PC-9 (cell line): ENCODE measurements at regions not wholly inside any gene's neighbourhood (a gene's known extent, or its start where the extent isn't known, plus 50 kb on each side); places are given as distances from the start of the nearest gene placed in this dataset.

Source experiments
- BruUV-seq: library from RNA; stranded (reverse); fragments of 400-500 nt; replicated peaks from 2 replicates; lab custom pipeline; 2021; lab: Mats Ljungman, UMichigan
- CTCF ChIA-PET: fragments of 300-600 bp; sonication (Branson Sonifier 250); formaldehyde crosslinking; loops from one replicate; lab custom pipeline; 2022; ENCODE audit warnings: antibody characterized with exemption; lab: Charles Lee
- POLR2A ChIA-PET: fragments of 300-600 bp; sonication (Branson Sonifier 250); formaldehyde crosslinking; loops from one replicate; lab custom pipeline; 2022; ENCODE audit warnings: antibody characterized with exemption; ENCODE audit not compliant: unreplicated experiment; lab: Charles Lee
- DNase-seq, 2 experiments: peaks; one replicate each; pipeline versions ENCODE4 v3.0.0 to v3.0.0-alpha.2; 2015 to 2022; ENCODE audit warnings: mixed read lengths in 1 of 2
- H2AFZ ChIP-seq: fragments of 200-600 bp; sonication (generic); 2 replicates; pipeline ENCODE4 v1.8.1; 2017; ENCODE audit warnings: antibody characterized with exemption
- H3F3A ChIP-seq: fragments of 200-600 bp; sonication (generic); 2 replicates; pipeline ENCODE4 v1.8.1; 2017; ENCODE audit warnings: antibody characterized with exemption, mild to moderate bottlenecking, low read depth; ENCODE audit not compliant: insufficient read depth
- H3K27ac ChIP-seq: fragments of 200-600 bp; sonication (generic); 2 replicates; pipeline ENCODE4 v1.6.1; 2016; ENCODE audit warnings: mixed run types
- H3K27me3 ChIP-seq: fragments of 200-600 bp; sonication (generic); 2 replicates; pipeline ENCODE4 v1.6.1; 2016; ENCODE audit warnings: low read depth, mixed run types; ENCODE audit not compliant: insufficient read depth
- H3K36me3 ChIP-seq: fragments of 200-600 bp; sonication (generic); 2 replicates; pipeline ENCODE4 v1.6.1; 2016; ENCODE audit warnings: low read depth, mixed run types
- H3K4me1 ChIP-seq: fragments of 200-600 bp; sonication (generic); replicated peaks from 2 replicates; pipeline ENCODE4 v1.6.1; 2016; ENCODE audit warnings: mixed run types; ENCODE audit not compliant: insufficient read depth
- H3K4me2 ChIP-seq: fragments of 200-600 bp; sonication (generic); 2 replicates; pipeline ENCODE4 v1.6.1; 2017; ENCODE audit warnings: mixed run types
- H3K4me3 ChIP-seq: fragments of 200-600 bp; sonication (generic); 2 replicates; pipeline ENCODE4 v1.6.1; 2016; ENCODE audit warnings: mixed run types
- H3K79me2 ChIP-seq: fragments of 200-600 bp; sonication (generic); 2 replicates; pipeline ENCODE4 v1.6.1; 2017; ENCODE audit warnings: low read depth, mixed run types
- H3K9me2 ChIP-seq: fragments of 200-600 bp; sonication (generic); 2 replicates; pipeline ENCODE4 v1.8.1; 2017; ENCODE audit warnings: mild to moderate bottlenecking; ENCODE audit not compliant: insufficient read depth
- H3K9me3 ChIP-seq: fragments of 200-600 bp; sonication (generic); 2 replicates; pipeline ENCODE4 v1.8.1; 2016; ENCODE audit warnings: low read depth; ENCODE audit not compliant: insufficient read depth
- H4K20me1 ChIP-seq: fragments of 200-600 bp; sonication (generic); 2 replicates; pipeline ENCODE4 v1.8.1; 2017; ENCODE audit not compliant: insufficient read depth
- EZH2 ChIP-seq: fragments of 200-600 bp; sonication (generic); IDR thresholded peaks from 2 replicates; pipeline ENCODE4 v1.8.0; 2017; ENCODE audit warnings: antibody characterized with exemption, low read depth
- intact Hi-C: fragments of 100-400 bp; cut with micrococcal nuclease; formaldehyde crosslinking; loops from one replicate; pipeline ENCODE4 v1.10.0; 2022; ENCODE audit not compliant: unreplicated experiment
- TF ChIP-seq, protein P1 (sequence below): fragments of 200-600 bp; sonication (generic); conservative IDR thresholded peaks from 2 replicates; pipeline ENCODE4 v1.6.1; 2017; ENCODE audit warnings: mixed run types, antibody characterized with exemption, mild to moderate bottlenecking, moderate library complexity

DNA sequence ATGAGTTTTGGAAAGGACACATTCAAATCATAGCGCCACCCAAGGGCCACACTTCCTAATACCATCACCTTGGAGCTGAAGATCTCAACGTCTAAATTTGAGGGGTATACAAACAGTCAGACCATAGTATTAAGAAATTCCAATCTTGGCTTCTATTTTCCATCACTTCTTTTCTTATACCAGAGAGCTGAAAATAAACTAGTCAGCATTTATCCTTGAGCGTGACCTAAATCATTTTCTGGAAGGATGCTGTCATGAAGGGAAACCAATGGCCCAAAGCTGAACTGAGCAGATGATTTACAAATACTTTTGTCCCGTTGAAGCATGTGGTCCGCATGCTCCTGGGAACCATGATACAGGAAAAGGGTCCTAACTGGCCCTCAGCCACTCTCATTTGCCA lies 921.9 kb downstream of the CCSER2 start:
- no peak overlapping the region for H3K27ac ChIP-seq
- no peak overlapping the region for H3K4me3 ChIP-seq
- H3K79me2 ChIP-seq: no peaks in the 10 kb centered on the region
- H3F3A ChIP-seq: no peaks in the 10 kb centered on the region
- H3K4me1 ChIP-seq: no peaks in the 10 kb centered on the region
- TF ChIP-seq, protein P1, sequence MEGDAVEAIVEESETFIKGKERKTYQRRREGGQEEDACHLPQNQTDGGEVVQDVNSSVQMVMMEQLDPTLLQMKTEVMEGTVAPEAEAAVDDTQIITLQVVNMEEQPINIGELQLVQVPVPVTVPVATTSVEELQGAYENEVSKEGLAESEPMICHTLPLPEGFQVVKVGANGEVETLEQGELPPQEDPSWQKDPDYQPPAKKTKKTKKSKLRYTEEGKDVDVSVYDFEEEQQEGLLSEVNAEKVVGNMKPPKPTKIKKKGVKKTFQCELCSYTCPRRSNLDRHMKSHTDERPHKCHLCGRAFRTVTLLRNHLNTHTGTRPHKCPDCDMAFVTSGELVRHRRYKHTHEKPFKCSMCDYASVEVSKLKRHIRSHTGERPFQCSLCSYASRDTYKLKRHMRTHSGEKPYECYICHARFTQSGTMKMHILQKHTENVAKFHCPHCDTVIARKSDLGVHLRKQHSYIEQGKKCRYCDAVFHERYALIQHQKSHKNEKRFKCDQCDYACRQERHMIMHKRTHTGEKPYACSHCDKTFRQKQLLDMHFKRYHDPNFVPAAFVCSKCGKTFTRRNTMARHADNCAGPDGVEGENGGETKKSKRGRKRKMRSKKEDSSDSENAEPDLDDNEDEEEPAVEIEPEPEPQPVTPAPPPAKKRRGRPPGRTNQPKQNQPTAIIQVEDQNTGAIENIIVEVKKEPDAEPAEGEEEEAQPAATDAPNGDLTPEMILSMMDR: no peak
- no peak for TF ChIP-seq EZH2
- POLR2A ChIA-PET: no interaction called here
- intact Hi-C loops: no loop called here
- H4K20me1 ChIP-seq: no peaks in the 10 kb centered on the region
- no peak overlapping the region for H2AFZ ChIP-seq
- H3K9me3 ChIP-seq: no peaks in the 10 kb centered on the region
- no peaks in the 10 kb centered on the region for H3K36me3 ChIP-seq
- H3K4me2 ChIP-seq: no peak overlapping the region
- H3K27me3 ChIP-seq: no peaks in the 10 kb centered on the region
- no TSS peak for BruUV-seq
- DNase-seq: no peak
- H3K9me2 ChIP-seq: no peaks in the 10 kb centered on the region
- CTCF ChIA-PET: no interaction called here

DNA sequence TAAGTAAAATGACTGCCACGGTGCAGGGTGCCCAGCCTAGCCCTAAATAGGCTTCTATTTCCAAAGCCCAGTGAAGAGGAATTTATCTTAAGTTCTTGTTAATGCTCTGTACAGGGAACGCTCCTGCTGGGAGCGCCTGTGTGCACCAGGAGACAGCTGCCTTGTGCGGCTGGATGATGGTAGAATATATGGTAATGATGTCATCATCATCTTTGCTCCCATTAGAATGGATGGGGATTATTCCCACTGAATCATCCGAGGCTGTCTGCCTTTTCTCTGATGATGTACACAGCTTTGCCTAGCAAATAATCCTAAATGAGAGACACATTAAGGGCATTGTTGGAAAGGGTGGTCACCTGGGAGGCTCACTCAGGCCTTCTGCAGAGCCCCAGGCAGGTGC lies 928.1 kb downstream of the CCSER2 start:
- no TSS peak for BruUV-seq
- Histone ChIP-seq H3K9me2 (no peaks in the 10 kb centered on the region), H3K27ac (no peak overlapping the region), H3K36me3 (no peaks in the 10 kb centered on the region), H3K4me2 (no peak overlapping the region), H4K20me1 (no peaks in the 10 kb centered on the region), H3F3A (no peaks in the 10 kb centered on the region), H2AFZ (no peak overlapping the region), H3K27me3 (no peaks in the 10 kb centered on the region), H3K9me3 (no peaks in the 10 kb centered on the region), H3K79me2 (no peaks in the 10 kb centered on the region), H3K4me1 (no peaks in the 10 kb centered on the region), H3K4me3 (no peak overlapping the region)
- TF ChIP-seq EZH2: no peak
- TF ChIP-seq, protein P1: no peak
- ChIA-PET POLR2A (no interaction called here), CTCF (no interaction called here)
- intact Hi-C loops: no loop called here
- DNase-seq: no peak

DNA sequence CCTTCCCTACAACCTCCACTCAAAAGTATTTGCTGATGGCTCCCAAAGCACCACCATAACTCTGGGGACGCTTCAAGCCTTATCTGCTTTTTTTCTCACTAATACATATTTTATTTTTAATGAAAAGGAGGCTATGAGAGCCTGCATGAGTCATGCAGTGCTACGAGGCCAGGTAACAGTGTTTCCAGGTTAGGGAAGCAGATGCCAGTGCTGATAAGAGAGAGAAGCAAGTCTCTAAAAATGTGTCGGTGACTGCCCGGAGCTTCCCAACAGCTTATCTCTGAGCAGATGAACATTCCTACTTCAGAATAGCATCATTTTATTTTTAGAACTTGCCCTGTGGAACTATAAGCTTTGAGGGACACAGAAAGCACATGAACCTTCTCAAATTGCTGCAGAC lies 931.5 kb downstream of the CCSER2 start:
- no TSS peak for BruUV-seq
- Histone ChIP-seq H3K4me2 (no peak overlapping the region), H3K27ac (no peak overlapping the region), H3K4me3 (no peak overlapping the region), H2AFZ (no peak overlapping the region), H3F3A (no peaks in the 10 kb centered on the region), H4K20me1 (no peaks in the 10 kb centered on the region), H3K27me3 (no peaks in the 10 kb centered on the region), H3K4me1 (no peaks in the 10 kb centered on the region), H3K36me3 (no peaks in the 10 kb centered on the region), H3K79me2 (no peaks in the 10 kb centered on the region), H3K9me3 (no peaks in the 10 kb centered on the region), H3K9me2 (no peaks in the 10 kb centered on the region)
- TF ChIP-seq, protein P1: no peak
- TF ChIP-seq EZH2: no peak
- POLR2A ChIA-PET: no interaction called here
- CTCF ChIA-PET: no interaction called here
- no peak for DNase-seq
- intact Hi-C loops: no loop called here
